ENCODE measurements at regions not wholly inside any gene's neighbourhood (a gene's known extent, or its start where the extent isn't known, plus 50 kb on each side); places are given as distances from the start of the nearest gene placed in this dataset.

DNA sequence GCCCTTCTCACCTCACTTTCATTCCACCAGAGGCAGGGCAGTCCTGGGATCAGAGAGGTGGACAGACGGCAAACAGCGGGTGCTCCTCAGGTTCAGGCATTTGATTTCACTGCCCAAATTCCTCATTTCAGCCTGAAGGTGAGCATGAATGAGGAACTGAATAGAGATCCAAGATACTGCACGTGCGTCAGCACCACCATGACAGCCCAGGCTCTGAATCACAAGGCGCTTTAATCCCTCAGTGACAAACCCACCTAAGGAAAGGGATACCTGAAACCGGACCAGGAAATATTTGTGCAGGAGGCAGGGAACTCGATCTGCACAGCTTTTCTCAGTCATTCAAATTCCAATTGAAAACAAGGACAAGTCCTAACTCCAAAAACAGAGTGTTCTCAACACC is 174.8 kb upstream of the HEY2 start (continued):
- TF ChIP-seq, protein P1, sequence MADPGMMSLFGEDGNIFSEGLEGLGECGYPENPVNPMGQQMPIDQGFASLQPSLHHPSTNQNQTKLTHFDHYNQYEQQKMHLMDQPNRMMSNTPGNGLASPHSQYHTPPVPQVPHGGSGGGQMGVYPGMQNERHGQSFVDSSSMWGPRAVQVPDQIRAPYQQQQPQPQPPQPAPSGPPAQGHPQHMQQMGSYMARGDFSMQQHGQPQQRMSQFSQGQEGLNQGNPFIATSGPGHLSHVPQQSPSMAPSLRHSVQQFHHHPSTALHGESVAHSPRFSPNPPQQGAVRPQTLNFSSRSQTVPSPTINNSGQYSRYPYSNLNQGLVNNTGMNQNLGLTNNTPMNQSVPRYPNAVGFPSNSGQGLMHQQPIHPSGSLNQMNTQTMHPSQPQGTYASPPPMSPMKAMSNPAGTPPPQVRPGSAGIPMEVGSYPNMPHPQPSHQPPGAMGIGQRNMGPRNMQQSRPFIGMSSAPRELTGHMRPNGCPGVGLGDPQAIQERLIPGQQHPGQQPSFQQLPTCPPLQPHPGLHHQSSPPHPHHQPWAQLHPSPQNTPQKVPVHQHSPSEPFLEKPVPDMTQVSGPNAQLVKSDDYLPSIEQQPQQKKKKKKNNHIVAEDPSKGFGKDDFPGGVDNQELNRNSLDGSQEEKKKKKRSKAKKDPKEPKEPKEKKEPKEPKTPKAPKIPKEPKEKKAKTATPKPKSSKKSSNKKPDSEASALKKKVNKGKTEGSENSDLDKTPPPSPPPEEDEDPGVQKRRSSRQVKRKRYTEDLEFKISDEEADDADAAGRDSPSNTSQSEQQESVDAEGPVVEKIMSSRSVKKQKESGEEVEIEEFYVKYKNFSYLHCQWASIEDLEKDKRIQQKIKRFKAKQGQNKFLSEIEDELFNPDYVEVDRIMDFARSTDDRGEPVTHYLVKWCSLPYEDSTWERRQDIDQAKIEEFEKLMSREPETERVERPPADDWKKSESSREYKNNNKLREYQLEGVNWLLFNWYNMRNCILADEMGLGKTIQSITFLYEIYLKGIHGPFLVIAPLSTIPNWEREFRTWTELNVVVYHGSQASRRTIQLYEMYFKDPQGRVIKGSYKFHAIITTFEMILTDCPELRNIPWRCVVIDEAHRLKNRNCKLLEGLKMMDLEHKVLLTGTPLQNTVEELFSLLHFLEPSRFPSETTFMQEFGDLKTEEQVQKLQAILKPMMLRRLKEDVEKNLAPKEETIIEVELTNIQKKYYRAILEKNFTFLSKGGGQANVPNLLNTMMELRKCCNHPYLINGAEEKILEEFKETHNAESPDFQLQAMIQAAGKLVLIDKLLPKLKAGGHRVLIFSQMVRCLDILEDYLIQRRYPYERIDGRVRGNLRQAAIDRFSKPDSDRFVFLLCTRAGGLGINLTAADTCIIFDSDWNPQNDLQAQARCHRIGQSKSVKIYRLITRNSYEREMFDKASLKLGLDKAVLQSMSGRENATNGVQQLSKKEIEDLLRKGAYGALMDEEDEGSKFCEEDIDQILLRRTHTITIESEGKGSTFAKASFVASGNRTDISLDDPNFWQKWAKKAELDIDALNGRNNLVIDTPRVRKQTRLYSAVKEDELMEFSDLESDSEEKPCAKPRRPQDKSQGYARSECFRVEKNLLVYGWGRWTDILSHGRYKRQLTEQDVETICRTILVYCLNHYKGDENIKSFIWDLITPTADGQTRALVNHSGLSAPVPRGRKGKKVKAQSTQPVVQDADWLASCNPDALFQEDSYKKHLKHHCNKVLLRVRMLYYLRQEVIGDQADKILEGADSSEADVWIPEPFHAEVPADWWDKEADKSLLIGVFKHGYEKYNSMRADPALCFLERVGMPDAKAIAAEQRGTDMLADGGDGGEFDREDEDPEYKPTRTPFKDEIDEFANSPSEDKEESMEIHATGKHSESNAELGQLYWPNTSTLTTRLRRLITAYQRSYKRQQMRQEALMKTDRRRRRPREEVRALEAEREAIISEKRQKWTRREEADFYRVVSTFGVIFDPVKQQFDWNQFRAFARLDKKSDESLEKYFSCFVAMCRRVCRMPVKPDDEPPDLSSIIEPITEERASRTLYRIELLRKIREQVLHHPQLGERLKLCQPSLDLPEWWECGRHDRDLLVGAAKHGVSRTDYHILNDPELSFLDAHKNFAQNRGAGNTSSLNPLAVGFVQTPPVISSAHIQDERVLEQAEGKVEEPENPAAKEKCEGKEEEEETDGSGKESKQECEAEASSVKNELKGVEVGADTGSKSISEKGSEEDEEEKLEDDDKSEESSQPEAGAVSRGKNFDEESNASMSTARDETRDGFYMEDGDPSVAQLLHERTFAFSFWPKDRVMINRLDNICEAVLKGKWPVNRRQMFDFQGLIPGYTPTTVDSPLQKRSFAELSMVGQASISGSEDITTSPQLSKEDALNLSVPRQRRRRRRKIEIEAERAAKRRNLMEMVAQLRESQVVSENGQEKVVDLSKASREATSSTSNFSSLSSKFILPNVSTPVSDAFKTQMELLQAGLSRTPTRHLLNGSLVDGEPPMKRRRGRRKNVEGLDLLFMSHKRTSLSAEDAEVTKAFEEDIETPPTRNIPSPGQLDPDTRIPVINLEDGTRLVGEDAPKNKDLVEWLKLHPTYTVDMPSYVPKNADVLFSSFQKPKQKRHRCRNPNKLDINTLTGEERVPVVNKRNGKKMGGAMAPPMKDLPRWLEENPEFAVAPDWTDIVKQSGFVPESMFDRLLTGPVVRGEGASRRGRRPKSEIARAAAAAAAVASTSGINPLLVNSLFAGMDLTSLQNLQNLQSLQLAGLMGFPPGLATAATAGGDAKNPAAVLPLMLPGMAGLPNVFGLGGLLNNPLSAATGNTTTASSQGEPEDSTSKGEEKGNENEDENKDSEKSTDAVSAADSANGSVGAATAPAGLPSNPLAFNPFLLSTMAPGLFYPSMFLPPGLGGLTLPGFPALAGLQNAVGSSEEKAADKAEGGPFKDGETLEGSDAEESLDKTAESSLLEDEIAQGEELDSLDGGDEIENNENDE (IDR thresholded peaks at IDR 0.05; ENCODE audit: insufficient replicate concordance, low read length) = no peak
- TF ChIP-seq YY1 (IDR thresholded peaks at IDR 0.05; ENCODE audit: low read depth, low read length) = no peak
- no peak for TF ChIP-seq ZNF274 (IDR thresholded peaks at IDR 0.05; ENCODE audit: borderline replicate concordance, extremely low read depth, low read length)
- no peak for TF ChIP-seq SP1 (IDR thresholded peaks at IDR 0.05; ENCODE audit: low read depth, low read length)
- TF ChIP-seq POLR2A (IDR thresholded peaks at IDR 0.05; ENCODE audit: control extremely low read depth in 1 of 2, low read depth in 2 of 2, low read length in 2 of 2) = no peak
- no peak for TF ChIP-seq TAF1 (IDR thresholded peaks at IDR 0.05; ENCODE audit: low read depth, low read length)
- TF ChIP-seq, protein P2, sequence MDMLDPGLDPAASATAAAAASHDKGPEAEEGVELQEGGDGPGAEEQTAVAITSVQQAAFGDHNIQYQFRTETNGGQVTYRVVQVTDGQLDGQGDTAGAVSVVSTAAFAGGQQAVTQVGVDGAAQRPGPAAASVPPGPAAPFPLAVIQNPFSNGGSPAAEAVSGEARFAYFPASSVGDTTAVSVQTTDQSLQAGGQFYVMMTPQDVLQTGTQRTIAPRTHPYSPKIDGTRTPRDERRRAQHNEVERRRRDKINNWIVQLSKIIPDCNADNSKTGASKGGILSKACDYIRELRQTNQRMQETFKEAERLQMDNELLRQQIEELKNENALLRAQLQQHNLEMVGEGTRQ (IDR thresholded peaks at IDR 0.05; ENCODE audit: low read length) = no peak
- no peak for TF ChIP-seq RNF2 (IDR thresholded peaks at IDR 0.05; ENCODE audit: borderline replicate concordance, low read depth, low read length, missing control alignments, poor library complexity, severe bottlenecking)
- no peak for TF ChIP-seq TCF12 (IDR thresholded peaks at IDR 0.05; ENCODE audit: low read depth, low read length)
- TF ChIP-seq HDAC6 (IDR thresholded peaks at IDR 0.05; ENCODE audit: low read depth, low read length) = no peak
- no peak for TF ChIP-seq CBX8 (IDR thresholded peaks at IDR 0.05; ENCODE audit: borderline replicate concordance, low read depth, low read length)
- no peak for TF ChIP-seq SIX5 (IDR thresholded peaks at IDR 0.05; ENCODE audit: low read depth, low read length)

All from H1 (cell line).